ENCODE measurements at regions not wholly inside any gene's neighbourhood (a gene's known extent, or its start where the extent isn't known, plus 50 kb on each side); places are given as distances from the start of the nearest gene placed in this dataset.

DNA sequence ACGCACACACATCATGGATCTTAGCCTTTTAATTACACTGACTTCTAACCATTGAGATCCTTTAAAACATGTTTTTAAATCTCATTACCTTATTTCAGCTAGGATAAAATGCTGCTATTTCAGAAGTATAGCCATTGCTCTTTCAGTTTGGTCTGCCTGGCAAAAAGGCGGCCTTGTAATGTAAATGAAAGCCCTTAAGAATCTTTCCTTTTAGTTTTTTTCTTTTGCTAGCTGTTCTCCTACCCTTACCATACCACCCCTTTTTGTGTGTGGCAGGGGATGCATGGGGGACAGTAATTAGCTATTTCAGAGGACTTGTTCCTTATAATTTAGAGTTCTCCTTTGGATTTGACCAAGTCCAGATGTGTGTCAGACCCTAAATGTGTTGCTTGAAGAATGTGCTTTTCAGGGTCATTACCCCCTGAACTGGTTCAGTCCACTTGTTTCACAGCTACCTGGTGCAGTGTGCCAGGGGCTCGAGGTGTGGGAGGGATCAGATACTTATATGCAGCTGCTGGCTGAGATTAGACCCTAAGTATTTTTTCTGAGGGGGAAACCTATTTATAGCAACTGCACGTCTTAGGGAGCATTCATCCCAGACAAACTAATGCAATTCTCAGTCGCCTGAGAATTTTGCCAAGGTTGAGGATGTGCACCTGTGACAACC lies 986.8 kb downstream of the NLGN4Y start:
- no peak for DNase-seq

DNA sequence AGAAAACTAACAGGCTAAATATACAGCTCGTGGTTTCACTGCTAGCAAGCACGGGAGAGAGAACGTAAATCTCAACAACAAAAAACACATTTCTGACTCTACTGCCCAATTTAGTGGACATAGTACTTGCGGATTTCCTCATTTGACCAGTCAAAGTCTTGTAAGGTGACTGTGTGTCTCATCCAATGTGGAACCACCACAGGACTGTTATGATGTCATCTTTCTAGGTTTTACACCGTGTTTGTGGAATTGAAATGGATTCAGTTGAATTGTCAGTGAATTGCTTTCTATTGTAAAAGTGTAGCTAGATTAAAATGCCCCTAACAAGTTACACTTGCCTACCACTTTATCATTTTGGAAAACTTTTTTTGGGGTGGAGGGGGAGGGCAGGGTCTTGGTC lies 1010.8 kb downstream of the NLGN4Y start:
- DNase-seq = no peak

DNA sequence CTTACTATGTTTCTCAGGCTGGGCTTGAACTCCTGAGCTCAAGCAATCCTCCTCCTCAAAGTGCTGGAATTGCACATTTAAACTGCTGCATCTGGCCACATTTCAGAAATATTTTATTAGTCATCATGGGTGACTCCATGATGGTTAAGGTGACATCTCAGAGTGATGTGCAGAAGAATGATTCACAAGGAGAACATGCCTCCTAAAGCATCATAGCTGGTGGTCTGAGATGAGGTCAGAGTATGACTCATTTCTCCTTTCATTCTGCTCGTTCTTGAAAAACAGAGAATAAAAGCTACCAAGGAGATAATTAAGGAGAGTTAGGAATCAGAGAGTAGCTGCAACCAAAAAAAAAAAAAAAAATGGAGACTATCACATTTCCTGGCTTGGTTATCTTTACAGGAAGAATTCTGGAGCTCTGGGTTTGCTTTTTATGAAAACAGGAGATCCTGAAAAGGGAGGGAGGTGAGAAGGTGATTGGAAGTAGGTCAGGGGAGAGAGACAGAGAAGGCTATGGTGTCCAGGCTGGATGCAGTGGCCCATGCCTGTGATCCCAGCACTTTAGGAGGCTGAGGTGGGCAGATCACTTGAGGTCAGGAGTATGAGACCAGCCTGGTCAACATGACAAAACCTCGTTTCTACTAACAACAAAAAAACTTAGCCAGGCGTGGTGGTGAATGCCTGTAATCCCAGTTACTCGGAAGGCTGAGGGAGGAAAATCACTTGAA lies 1011.6 kb downstream of the NLGN4Y start:
- DNase-seq = no peak

DNA sequence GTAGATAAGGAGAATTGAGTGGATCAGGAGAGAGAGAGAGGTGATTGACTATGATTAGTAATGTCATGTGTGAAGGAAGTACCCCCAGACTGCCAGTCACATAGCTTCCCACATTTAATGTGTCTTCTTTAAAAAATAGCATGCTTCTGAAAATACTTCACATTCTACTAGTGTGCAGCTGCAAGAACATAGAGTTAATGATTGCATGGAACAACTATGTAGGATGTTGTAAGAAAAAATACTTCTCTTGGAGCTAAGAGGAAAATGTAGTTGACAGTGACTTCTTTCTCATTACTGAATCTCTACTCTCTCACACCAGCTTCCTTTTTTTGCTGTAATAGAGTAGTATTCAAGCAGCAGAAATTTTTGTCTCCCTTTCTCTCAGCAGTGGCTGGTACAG lies 1016.2 kb downstream of the NLGN4Y start:
- DNase-seq = no peak

DNA sequence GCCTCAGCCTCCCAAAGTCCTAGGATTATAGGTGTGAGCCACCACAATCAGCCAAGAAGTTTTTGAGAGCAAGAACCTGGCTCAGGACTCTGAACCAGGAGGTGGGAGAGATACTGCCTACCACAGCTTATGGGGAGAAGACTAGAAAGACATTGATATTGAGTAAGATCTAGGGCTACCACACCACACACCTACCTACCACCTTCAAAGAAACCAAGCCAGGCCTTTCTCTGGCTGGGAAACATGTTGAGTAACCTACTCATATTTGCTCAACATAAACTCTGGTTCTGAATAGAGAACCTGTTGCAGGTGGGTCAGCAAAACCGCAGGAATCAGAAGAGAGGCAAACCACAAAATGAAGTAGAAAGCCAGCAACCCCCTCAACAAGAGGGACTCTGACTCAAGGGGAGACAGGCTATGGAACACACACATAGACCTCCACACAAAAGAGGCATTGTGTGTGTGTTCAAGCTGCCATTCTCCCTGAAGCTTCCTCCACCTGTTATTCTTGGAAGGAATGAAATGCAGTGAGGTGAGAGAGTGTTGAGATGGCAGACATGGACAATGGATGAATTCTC lies 1021.9 kb downstream of the NLGN4Y start:
- DNase-seq = no peak

DNA sequence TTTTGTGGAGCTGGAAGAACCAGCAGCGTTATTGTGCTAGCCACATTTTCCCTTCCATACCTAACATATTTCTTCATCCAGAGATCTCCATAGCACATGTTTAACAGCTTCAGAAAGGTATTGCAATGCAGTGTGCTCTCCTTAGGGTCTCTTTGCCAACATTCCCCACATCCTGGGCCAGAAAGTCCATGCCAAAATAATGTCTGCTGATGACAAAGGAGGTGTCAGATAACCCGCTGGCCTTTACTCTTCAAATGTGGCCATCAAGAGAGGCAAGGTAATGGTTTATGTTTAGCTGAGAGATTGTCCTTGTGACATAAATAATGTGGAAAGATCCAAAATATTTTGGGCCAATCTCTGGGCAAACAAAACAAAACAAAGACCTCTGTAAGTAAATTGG lies 1027.7 kb downstream of the NLGN4Y start:
- DNase-seq = no peak

DNA sequence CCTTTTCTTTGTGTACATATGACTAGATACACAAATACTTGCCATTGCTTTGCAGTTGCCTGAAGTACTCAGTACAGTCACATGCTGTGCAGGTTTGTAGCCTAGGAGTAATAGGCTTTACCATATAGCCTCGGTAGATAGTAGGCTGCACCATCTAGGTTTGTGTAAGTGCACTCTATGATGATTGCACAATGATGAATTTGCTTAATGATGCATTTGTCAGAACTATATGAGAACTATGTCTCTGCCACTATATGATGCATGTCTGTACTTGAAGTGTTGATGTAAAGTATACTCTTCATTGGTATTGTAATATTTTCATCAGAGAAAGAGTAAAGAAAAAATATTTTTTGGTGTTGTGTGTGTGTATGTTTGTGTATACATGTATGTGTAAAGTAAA lies 1030.7 kb downstream of the NLGN4Y start:
- no peak for DNase-seq

DNA sequence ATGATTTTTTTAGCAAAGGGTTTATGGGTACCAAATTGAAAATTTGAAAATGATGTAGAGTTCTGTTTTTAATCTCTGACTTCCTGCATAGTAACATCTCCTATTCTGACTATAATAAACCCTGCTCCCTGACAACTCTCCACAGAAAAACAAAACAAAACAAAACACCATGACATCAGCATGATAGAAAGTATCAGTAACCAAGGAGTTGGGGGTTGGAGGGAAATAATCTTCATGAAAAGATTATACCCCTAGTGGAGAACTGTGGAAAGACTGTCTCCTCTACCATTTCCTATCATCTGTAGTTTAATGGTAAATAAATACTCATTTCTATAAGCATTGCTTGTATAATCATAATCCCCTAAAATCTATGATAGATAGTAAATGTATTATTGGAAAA lies 1034.8 kb downstream of the NLGN4Y start:
- DNase-seq = no peak

DNA sequence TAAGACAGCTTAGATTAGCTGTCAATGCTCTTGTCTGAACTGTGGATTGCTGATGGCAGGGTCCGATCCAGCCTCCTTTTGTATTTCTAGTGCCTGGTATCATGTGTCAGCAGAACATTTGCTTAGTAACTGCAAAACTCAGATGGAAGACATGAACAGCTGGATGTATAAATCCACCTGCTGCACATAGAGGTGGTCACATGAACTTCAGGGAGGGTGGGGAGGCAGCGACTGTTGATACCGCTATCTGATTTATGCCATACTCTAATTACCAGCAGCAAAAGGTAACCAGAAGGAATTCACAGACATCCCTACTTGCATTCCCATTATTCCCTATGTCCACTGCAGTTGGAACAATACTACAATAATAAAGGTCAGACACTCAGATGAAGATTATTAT lies 1036.5 kb downstream of the NLGN4Y start:
- DNase-seq = no peak

DNA sequence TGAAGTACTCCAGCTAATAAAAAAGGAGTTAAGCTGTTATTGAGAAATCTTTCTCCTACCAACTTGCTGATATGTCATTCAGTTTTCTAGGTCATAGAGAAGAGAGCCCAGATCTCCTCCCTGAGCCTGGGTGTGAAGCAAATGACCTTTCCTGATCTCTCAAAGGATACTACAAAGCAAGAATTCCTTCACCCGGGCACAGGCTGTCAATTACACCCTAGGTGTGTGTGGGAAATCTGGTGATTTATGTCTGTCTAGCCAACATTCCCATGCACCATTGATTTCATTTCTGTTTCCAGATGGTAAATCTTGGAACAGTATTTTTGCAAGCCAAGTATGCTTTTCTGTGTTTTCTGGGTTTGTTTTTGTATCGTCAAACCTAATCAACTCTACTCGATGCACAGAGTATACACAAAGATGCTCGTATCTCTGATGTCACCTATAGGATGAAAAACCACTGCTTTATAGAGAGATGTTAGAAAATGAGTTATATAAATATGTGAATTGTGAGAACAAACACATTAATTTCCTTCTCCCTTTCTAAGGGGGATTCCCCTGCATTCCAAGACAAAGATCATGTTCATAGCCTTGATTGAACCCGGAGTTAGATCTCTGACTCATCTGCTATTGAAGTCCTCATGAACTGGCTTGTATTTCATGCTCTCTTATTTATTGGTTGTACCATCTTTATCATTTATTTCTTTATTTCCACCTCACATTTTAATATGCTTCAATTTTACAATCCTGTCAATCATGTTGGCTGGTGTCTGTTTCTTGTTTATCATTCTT lies 1037.4 kb downstream of the NLGN4Y start:
- DNase-seq = no peak

DNA sequence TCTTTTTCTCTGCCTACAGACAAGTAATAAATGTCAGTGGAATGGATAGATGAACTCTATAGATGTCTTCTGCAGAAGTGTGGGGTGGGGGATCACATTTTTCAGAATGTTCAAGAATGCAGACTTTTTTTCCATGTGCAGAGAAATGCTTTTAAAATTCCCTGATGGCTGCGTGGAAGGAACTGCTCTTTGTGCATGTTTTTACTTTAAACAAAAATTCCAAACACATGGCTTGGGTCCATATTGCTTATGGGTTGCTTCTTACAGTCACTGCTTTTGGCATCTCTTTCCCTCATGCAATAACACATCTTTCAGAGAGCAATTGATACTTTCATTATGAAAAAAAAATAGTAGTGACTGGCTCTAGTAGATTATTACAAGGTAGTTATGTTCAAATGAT lies 1053.6 kb downstream of the NLGN4Y start:
- DNase-seq = no peak

DNA sequence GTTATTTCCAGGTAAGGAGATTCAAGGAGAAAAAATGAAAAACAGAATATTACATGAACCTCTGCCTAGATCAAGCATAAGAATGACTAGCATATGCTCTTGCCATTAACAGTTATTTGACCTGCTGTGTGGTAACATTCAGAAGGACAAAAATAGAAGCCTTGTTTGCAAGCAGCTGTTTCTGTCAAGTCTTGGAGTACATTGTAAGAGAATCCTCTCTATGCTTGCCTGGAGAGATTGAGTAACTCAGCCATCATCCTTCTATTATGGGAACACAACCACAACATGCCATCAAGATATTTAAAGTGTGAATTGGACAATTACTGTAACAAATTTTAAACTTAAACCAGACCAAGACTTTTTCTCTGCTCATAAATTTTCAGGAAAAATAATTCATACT lies 1054.4 kb downstream of the NLGN4Y start:
- no peak for DNase-seq

DNA sequence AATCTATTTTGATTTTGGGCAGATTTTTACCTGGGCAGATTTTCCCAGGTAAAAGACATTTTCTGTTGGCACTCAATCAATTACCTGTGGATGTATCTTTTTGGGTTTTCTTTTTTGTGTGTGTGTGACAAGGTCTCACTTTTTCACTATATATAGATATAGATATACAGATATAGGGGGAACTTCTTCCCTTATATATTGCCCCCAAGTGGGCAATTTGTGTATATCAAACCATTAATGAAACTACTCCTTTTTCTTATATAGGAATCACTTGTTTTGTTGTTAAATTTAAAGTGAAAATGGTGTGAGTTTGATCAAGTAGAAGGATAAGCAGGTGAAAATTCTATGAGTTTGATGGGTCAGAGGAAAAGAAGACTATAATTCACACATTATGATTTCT lies 1054.9 kb downstream of the NLGN4Y start:
- no peak for DNase-seq

DNA sequence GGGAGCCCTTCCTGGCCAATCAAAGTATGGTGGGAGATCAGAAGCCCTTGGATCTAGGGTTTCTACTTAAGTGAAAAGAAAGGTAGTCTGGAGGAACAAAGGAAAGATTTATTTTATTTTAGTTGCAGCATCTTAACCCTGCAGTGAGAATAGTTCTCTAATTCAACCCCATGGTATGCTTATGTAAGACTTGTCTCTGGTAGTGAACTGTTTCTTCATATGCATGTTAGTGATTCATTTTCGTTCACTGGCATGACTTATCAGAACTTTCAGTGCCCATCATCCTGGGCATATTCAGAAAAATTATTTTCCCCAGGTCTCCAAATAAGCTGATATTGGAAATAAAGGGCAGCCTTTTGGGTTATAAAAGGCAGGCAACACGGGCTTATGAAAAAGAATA lies 1058.8 kb downstream of the NLGN4Y start:
- DNase-seq = no peak

DNA sequence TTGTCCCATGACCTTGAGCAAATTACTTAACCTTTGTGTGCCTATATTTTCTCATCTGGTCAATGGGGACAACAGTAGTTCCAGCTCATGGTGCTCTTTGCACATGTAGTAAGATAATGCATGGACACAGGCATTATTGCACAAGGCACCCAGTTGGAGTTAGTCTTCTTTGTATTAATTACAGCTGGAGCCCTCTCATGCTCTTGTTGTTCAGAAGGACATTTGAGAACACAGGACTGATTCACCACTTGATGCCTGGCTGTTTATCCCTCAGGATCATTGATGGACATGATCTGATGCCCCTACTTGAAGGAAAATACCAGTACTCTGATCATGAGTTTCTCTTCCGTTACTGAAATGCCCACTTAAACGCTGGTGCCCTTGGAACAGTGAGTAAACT lies 1068.6 kb downstream of the NLGN4Y start:
- no peak for DNase-seq

DNA sequence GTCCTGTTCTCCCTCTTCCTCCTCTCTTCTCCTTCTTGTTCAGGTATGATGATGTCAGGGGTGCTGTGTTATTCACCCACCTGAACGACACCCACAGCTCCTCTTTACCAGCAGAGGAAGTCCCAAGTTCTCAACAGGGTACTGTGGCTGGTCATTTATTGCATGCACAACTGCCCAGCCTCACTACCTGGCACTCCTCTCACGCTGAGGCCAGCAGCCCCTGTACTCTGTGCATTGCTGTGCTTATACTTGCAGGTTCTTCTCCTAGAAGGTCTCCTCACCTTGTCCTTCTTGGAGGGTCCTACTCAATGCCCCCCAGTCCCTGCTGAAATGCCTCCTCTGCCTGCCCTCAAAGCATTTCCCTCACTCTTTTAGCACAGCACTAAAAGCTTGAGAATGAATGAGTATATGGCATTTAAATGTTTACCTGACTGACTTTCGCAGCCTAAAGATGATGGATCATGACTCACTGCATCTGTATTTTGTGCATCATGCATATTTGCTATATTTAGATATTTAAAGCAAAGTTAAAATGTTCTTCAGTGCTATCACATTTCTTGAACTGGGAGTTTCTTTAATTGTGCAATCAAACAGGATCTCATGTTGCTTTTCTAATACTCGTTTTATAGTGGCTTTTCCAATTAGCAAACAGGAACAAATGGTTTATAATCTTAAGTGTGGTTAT lies 1069.3 kb downstream of the NLGN4Y start:
- DNase-seq = no peak

DNA sequence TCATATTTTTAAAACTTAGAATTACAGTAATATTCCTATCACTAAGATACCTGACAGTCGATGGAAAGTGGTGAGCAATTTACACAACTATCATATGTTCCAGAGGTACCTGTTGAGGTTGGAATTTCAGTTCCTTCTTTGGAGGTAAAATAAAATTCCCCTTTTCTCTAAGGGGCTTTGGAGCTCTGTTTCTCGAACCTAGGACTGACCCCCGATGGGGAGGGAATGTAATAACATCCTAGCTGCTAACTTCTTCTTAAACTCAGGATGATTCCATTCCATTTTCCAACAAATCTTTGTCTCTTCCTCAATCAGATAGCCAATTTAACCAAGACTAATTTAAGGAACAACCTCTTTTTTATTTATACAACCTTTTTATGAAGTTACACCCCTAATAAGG lies 1069.8 kb downstream of the NLGN4Y start:
- DNase-seq = no peak

DNA sequence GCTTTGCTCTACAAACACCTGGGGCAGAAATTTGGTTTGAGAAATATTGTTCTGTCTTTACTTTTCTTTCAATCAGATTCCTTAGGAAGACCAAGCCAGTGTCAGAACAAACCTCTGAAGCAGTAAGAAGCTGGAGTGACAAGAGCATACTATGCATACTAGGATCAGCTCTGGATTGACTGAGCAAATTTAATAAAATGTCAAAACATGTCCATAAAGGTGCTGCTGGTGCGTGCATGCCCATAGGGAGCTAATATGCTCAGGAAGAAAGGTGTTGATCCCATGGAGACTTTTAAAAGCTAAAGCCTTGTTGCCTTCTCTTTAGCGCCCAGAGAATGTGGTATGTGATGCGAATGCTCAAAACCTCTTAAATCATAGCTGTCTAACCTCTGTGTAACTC lies 1076.2 kb downstream of the NLGN4Y start:
- DNase-seq = no peak

DNA sequence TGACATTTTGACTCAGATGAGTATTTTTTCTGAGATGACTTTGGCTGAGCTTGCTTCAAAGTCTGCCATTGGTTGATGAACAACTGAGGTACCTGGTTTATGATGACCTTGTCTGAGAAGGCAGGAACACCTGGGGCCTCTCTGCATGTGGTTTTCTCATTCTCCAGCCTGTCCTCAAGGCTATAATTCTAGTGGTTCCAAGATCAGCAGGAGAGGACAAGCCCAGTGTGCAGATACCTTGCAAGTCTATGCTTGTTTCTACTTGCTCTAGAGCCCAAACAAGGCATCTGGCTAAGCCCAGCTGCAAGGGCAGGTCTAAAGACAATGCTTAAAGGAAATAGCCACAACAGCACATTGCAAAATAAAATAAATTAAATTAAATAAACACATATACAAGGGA lies 1100.0 kb downstream of the NLGN4Y start:
- no peak for DNase-seq

DNA sequence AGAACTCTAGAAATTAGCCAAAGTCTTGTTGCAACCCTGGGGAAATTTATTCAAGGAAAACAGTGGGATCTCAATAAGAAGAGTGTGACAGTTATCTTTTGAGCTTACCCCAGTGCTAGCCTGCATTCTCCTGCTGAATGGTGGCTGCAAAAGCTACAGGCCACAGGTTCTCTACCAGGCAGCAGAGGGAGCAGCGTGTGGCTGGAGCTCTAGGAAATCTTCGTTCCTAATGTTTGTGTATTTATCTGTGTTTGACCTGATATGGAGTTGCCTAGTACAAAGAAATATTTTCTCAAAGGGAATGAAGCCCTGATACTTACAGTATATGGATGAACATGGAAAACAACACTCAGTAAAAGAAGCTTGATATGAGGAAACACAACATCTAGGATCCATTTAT lies 1100.6 kb downstream of the NLGN4Y start:
- no peak for DNase-seq

DNA sequence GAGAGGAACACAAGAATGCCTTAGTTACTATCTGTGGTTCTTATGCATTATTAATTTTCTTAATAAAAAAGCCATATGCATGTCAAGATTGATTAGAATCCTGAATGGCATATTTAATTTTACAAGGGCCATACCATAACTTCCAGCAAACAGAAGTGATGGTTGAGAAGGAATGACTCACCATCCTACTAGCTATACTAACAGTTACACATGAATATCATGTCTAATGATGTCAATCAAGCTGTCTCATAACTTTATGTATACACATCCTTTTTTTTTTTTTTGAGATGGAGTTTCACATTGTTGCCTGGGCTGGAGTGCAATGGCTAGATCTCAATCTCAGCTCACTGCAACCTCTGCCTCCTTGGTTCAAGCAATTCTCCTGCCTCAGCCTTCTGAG lies 1123.9 kb downstream of the NLGN4Y start:
- no peak for DNase-seq

DNA sequence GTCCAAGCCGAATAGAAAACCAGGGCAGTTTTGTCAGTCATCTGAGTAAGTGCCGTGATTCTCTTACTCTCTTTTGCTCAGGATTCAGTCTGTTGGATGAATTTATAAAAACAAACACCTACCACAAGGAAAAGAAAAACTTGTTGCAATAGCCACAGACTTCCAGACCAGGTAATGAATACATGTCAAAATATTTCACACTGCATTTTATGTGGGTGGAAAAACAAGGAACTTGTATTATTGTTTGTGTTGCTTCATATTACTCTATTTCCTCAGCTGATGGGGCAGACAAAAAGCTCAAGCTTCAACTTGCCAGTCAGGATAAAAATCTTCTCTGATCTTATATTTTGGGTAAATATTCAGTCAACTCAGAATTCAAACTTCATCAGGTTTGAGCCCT lies 1125.7 kb downstream of the NLGN4Y start:
- DNase-seq = no peak

DNA sequence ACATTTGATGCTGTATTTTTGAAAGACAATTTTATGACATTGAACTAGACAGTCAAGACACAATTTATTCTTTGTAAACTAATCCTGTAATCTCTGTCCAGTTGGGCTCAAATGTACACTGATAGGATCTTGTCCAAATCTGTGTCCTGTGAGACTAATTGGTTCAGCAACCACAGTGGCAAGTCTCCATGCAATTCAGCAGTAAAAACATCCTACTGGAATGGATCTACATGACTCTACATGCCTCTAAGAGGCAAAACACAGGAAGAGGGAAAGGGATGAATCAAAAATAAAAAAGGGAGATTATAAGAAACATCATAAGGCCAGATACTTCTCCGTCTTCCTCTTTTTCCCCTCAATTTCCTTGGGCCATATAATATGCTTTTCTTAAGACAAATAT lies 1164.2 kb downstream of the NLGN4Y start:
- no peak for DNase-seq
